HG03139 (cell line): ENCODE measurements at regions not wholly inside any gene's neighbourhood (a gene's known extent, or its start where the extent isn't known, plus 50 kb on each side); places are given as distances from the start of the nearest gene placed in this dataset.
A peak's percentile ranks its signal among the peaks of the same experiment; 100 is the strongest.

ENCODE experiments used
- ATAC-seq: cut with Tn5 transposase; IDR thresholded peaks from one replicate; pipeline ENCODE4 v1.9.1; 2021; ENCODE audit not compliant: unreplicated experiment

DNA sequence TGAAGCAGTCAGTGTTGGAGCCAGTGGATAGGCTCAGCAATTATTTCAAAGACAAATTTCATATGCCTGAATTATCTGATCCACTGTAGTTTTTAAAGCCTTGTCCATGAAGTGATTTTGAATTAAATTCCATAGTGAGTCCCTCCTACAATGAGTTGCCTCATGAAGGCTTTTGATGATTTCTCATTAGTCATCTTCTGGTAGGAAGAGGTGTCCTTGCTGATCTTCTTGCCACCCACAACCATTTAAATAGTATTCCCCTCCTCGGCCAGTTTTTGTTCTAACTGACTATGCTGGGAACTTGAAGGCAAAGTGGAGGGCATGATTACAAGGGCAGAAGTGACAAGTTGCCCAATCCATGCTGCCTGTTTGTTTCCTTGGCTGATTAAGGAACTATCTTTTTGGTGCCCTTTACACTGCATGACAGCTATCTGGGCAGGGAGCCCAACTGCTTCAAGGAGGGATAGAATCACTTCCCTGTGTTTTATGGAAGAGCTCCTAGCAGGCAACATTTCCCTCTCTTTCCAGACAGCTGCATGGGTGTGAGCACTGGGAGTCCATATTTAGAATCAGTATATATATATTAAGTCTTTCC, 617.5 kb downstream of the ZPLD1 start:
- no peak for ATAC-seq

DNA sequence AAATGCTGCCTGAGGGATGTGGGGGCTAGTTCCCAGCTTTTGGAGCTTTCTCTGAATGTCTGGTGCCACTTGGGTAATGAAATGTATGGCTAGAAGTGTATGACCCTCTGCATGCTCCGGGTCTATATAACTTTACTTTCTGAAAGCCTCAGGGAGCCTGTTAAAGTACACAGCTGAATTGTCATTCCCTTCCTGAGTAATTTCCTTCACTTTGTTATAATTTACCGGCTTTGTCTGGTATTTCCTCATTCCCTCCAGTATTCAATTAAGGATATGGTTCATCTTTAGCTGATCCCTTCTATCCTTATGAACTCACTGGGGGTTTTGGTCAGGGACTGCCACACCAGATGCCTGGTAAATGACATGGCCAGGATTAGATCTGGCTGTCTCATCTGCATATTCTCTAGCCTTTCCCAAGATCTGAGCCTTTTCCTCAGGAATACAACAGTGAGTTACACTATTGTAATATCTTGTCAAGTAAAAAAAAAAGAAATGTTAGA, 620.3 kb downstream of the ZPLD1 start:
- ATAC-seq: no peak

GRCh38 chr3:103056542-103056941, 621.7 kb downstream of the ZPLD1 start:
- ATAC-seq: no peak

DNA sequence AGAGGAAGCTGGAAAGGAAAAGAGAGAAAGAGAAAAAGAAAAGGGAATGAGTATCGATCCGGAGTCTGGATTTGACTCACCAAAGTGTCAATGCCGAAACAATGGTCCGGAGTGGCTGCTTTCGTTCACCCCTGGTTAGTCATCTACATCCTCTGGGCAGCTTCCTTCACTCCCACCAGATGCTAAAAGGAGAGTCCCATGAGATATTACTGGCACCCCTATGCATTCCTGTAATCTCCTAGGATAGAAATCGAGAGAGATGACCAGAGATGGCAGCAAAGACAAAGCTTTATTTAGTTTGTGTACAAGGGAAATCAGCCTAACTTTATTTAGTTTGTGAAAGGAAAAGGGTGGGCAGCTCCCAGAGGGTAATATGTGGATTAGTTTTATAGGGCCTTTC, 622.2 kb downstream of the ZPLD1 start:
- ATAC-seq: no peak

DNA sequence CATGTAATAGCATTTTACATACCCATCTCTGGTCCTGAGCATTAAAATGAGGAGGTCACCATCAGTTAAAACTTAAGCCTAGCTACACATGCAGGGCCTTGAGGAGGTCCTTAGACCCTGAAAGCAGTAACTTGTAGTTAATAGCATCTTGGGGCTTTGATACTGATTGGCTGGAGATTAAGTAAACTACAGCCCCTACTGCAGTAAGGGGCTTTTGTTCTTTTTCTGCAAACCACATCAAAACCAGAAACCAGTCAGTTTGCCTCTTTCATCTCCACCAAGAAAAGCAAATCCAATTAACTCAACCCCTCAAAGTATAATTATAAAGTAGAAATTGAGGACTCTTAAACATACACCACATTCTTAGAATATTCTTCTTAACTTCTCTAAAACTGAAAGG, 622.7 kb downstream of the ZPLD1 start:
- ATAC-seq: no peak

GRCh38 chr3:103059432-103059831, 624.6 kb downstream of the ZPLD1 start:
- no peak for ATAC-seq

GRCh38 chr3:103060242-103060641, 625.4 kb downstream of the ZPLD1 start:
- ATAC-seq: no peak

DNA sequence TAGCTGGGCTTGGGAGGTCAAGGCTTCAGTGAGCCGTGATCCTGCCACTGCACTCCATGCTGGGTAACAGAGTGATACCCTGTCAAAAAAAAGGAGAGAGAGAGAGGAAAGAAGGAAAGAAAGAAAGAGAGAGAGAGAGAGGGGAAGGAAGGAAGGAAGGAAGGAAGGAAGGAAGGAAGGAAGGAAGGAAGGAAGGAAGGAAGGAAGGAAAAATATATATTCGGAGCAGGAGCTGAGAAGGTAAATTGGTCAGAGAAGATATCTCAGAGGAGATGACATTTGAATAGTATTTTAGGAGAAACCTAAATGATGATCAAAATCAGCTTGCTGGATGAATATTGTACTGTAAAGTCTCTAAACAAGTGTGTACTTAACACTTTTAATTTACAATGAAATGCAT, 633.1 kb downstream of the ZPLD1 start:
- no peak for ATAC-seq

DNA sequence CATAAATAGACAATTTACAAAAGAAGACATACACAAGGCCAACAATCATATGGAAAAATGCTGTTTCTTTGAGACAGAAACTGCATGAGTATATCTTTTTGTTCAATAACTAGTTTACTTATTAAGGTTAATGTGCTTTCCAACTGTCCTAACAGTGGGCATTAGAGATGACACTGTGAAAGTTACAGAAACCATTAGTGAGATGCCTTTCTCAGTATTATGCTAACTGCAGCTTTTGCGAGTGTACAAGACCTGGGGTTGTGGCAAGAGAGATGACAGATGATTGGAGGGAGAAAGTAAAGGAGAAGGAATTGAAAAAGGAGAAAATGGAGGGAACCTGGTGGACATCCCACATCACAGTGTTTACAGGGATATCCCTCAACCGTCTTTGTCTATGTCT, 640.5 kb downstream of the ZPLD1 start:
- ATAC-seq: no peak

- ATAC-seq: no peak
These were observed 643.1 kb downstream of the ZPLD1 start for GRCh38 chr3:103077910-103078309.

- ATAC-seq: no peak
These were observed 647.7 kb downstream of the ZPLD1 start for GRCh38 chr3:103082501-103082900.

DNA sequence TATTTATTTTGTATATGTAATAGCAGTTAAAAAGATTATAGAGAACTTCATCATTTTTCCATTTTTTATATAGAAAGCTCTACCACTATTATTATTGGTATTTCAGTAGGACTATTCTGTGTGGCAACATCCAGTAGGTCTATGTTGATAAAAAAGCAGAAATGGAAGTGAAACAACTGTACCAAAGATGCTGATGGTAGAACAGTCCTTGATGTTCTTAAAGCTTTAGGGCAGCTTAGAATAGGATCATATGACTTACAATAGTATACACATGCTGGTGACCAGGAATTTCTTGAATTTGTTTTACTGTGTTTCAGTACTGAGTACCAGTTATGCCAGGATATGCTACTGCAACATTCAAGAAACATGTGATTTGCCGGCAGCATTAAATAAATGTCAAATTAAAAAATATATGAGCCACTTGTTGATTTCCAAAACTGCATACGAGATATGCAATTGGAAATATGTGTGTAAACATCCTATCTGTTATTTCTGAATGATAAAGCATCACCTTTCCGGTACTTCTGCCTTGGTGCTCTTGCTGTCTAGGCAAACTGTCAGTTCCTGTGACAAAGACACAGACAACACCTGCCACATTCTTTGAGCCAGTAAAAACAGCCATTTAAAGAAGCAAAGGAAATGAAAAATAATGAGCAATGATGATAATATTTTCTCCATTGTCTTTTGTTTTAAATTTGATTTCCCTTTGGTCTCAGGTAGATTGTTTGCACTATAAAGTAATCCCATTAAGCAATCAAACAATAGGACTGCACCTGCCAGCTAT, 649.2 kb downstream of the ZPLD1 start:
- no peak for ATAC-seq

DNA sequence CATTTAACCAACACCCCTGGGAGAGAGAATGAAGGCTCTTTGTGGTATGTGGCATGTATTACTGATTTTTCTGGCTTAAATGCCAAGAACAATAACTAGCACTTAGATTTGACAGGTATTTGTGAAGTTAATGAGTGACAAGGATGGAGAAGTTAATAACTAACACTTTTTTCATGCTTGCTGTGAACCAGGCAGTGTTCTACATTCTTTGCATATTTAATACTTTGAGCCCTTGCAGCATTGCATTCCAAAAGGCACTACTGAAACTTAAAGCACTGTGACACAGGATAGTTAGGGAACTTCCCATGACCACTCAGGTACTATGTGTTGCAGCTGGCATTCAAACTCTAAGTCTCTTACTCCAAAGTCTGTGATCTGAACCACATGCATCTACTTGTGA, 650.6 kb downstream of the ZPLD1 start:
- peak; percentile 74 for ATAC-seq

- no peak for ATAC-seq
These were observed 654.9 kb downstream of the ZPLD1 start for GRCh38 chr3:103089758-103090157.

- ATAC-seq: no peak
These were observed 670.4 kb downstream of the ZPLD1 start for GRCh38 chr3:103105206-103105605.

DNA sequence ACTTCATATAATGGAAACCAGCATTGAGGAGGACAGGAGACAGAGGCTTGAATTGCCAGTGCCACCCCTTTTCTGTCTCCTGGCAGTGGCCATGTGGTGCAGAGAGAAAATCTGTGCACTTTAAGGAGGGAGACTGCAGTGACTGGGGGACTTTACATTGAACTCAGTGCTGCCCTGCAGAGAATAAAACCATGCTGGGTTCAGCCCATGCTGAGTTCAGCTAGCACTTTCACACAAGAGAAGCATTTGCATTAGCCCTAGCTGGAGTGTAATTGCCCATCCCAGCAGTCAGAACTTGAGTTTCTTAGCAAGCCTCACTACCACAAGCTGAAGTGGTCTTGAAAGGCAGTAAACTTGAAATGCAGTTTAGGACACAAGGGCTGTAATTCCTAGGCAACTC, 677.5 kb downstream of the ZPLD1 start:
- ATAC-seq: no peak

DNA sequence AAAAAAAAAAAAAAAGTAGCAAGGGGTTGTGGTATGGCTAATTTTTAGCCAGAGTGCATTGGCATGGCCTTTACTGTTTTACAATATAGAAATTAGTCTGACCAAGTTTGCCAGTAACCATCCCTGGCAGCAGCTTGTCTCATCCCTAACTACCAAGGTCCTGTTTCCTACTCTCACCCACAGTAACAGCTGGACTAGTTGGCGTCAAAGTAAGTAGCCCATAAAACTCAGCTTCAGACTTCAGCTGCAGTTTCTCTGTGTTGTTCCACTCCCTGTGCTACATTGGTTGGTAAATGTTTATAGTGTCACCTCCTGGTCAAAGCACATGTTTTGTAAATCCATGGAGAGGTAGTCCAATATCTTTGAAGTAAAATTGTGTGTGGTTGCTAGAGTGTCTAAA, 691.3 kb downstream of the ZPLD1 start:
- ATAC-seq: no peak

- ATAC-seq: no peak
These were observed 692.3 kb downstream of the ZPLD1 start for GRCh38 chr3:103127098-103127630.

- ATAC-seq: peak; percentile 86
These were observed 692.9 kb downstream of the ZPLD1 start for GRCh38 chr3:103127737-103128136.

- ATAC-seq: peak; percentile 91
These were observed 699.4 kb downstream of the ZPLD1 start for GRCh38 chr3:103134023-103134724.

- ATAC-seq: no peak
These were observed 701.8 kb downstream of the ZPLD1 start for GRCh38 chr3:103136621-103137020.

- ATAC-seq: no peak
These were observed 703.0 kb downstream of the ZPLD1 start for GRCh38 chr3:103137830-103138229.
